ENCODE measurements at regions not wholly inside any gene's neighbourhood (a gene's known extent, or its start where the extent isn't known, plus 50 kb on each side); places are given as distances from the start of the nearest gene placed in this dataset.

DNA sequence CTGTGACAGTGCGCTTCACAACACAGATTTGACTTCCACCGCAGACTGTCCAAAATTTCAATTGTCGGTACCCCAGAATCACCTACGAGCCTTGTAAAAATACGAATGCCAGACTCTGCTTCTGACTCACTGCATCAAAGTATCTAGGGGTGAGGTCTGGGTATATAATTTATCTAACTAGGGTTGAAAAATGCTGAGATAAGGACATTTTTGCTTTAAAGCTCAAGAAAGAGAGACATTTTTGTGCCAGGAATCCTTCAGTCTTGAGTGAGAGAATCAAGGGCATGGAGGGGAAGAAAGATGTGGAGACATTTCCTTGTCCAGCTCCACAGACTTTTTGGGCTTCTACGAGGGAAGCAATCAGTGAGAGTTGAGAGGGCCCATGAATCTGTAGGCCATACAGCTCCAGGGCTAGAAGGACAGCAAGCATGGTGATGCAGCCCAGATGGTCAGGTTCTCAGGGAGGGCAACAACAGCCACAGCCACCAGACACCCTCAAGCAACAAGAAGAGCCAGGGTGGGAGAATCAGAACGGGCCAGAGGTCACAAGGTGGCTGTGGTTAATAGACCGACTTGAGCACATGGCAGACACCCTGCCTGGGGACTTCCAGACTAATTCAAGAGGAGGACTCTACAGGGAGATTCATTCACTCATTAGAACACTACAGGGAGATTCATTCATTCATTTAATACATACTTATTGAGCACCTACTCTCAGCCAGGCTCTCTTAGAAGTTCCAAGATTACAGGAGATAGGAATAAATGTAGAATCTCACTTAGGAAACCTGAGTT, 211.1 kb upstream of the PRDM1 start:
- no peak for DNase-seq (ENCODE audit: low spot score)
- no peak overlapping the region for H3K4me3 ChIP-seq (replicated peaks in 1 of 3; ENCODE audit: insufficient read depth in 1 of 3, low read depth in 2 of 3, low read length in 3 of 3)
- TF ChIP-seq ZNF20 (CRISPR knock-in tag; IDR thresholded peaks at IDR 0.05) (no peak), ZNF670 (CRISPR knock-in tag; IDR thresholded peaks at IDR 0.05; ENCODE audit: borderline replicate concordance) (no peak), HOXD1 (CRISPR knock-in tag; IDR thresholded peaks at IDR 0.05) (no peak), MAFK (conservative IDR thresholded peaks at IDR 0.05 in 1 of 2, IDR thresholded peaks at IDR 0.05 in 1 of 2; ENCODE audit: low read length in 2 of 2) (peak; percentile 29 to 77; a peak in 2 of 4 replicates), ZFP36L2 (CRISPR knock-in tag; IDR thresholded peaks at IDR 0.05) (no peak), MAFF (IDR thresholded peaks at IDR 0.05; ENCODE audit: low read depth, low read length) (peak; percentile 60)
- intact Hi-C loops (cut with micrococcal nuclease; ENCODE audit: unreplicated experiment) (no loop called here), in situ Hi-C loops (cut with HindIII; ENCODE audit: extremely low pct_ligation_motif_present, low pct_unique_long_range_greater_than_20kb) (no loop called here)
- no peaks in the 10 kb centered on the region for H3K79me2 ChIP-seq (ENCODE audit: insufficient read depth, low read length)
- ChIA-PET POLR2A (no interaction called here), CTCF (ENCODE audit: low intra/inter-chr PET ratio, low total read pairs) (no interaction called here)
- FAIRE-seq = no peak
- H3K27ac ChIP-seq (ENCODE audit: extremely low read length, insufficient read depth, low read length) = no peak overlapping the region
- no peak overlapping the region for H3K4me2 ChIP-seq (ENCODE audit: low read depth, low read length)
- no peak overlapping the region for H3K9ac ChIP-seq (ENCODE audit: insufficient read depth, low read depth, low read length)
- no TSS peak for BruUV-seq (replicated peaks)
- no peaks in the 10 kb centered on the region for H3K36me3 ChIP-seq (replicated peaks in 1 of 2; ENCODE audit: control insufficient read depth in 1 of 2, insufficient read depth in 2 of 2, low read length in 2 of 2)
- no peak overlapping the region for H2AFZ ChIP-seq (ENCODE audit: low read length)
- no peaks in the 10 kb centered on the region for H3K9me3 ChIP-seq (ENCODE audit: low read length)
- H4K20me1 ChIP-seq (ENCODE audit: insufficient read depth, low read length) = no peaks in the 10 kb centered on the region
- H3K4me1 ChIP-seq (ENCODE audit: insufficient read depth, low read length) = no peaks in the 10 kb centered on the region
- peaks cover 1 to 20% of the 10 kb centered on the region in 2 experiments; a peak in 2 of 5 replicates for H3K27me3 ChIP-seq (ENCODE audit: control insufficient read depth in 1 of 2, insufficient read depth in 2 of 2, low read length in 2 of 2)
- no peak for ATAC-seq
- 32% methylated on average over 8 of the region's 8 CpGs for WGBS (ENCODE audit: low lambda C conversion rate)

DNA sequence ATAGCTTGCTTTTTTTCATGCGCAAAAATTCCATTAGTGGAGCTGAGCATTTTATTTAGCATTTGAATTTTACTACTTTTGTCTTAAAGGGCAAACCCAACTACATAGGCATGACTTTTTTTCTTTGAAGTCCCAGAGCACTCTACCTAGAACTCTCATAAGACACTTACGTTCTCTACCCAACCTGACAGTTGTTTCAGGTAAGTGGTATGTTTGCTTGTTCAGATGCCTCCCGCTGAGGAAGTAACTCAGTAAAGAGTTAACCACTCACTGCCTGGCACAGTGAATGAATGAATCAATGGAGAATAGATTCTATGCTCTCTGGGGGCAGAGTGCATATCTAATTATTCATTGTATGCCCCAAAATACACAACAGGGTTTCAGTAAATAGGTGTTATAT, 212.3 kb upstream of the PRDM1 start:
- no peaks in the 10 kb centered on the region for H3K36me3 ChIP-seq (replicated peaks in 1 of 2; ENCODE audit: control insufficient read depth in 1 of 2, insufficient read depth in 2 of 2, low read length in 2 of 2)
- no TSS peak for BruUV-seq (replicated peaks)
- WGBS (ENCODE audit: low lambda C conversion rate) = 0% methylated on average over 3 of the region's 3 CpGs
- H2AFZ ChIP-seq (ENCODE audit: low read length) = no peak overlapping the region
- DNase-seq (ENCODE audit: low spot score) = no peak
- no peaks in the 10 kb centered on the region for H3K9me3 ChIP-seq (ENCODE audit: low read length)
- peaks cover 1 to 20% of the 10 kb centered on the region in 2 experiments; a peak in 1 of 5 replicates for H3K27me3 ChIP-seq (ENCODE audit: control insufficient read depth in 1 of 2, insufficient read depth in 2 of 2, low read length in 2 of 2)
- POLR2A ChIA-PET = no interaction called here
- no peak for FAIRE-seq
- H3K9ac ChIP-seq (ENCODE audit: insufficient read depth, low read depth, low read length) = no peak overlapping the region
- H3K4me3 ChIP-seq (replicated peaks in 1 of 3; ENCODE audit: insufficient read depth in 1 of 3, low read depth in 2 of 3, low read length in 3 of 3) = no peak overlapping the region
- no peaks in the 10 kb centered on the region for H3K79me2 ChIP-seq (ENCODE audit: insufficient read depth, low read length)
- H3K4me1 ChIP-seq (ENCODE audit: insufficient read depth, low read length) = no peaks in the 10 kb centered on the region
- H4K20me1 ChIP-seq (ENCODE audit: insufficient read depth, low read length) = no peaks in the 10 kb centered on the region
- CTCF ChIA-PET (ENCODE audit: low intra/inter-chr PET ratio, low total read pairs) = no interaction called here
- no peak overlapping the region for H3K4me2 ChIP-seq (ENCODE audit: low read depth, low read length)
- intact Hi-C loops (cut with micrococcal nuclease; ENCODE audit: unreplicated experiment) (no loop called here), in situ Hi-C loops (cut with HindIII; ENCODE audit: extremely low pct_ligation_motif_present, low pct_unique_long_range_greater_than_20kb) (no loop called here)
- H3K27ac ChIP-seq (ENCODE audit: extremely low read length, insufficient read depth, low read length) = no peak overlapping the region
- no peak for ATAC-seq
- TF ChIP-seq SRSF1 (optimal IDR thresholded peaks at IDR 0.05; ENCODE audit: low read depth, low read length) (no peak), GATAD1 (CRISPR knock-in tag; IDR thresholded peaks at IDR 0.05) (no peak), MAFK (conservative IDR thresholded peaks at IDR 0.05 in 1 of 2, IDR thresholded peaks at IDR 0.05 in 1 of 2; ENCODE audit: low read length in 2 of 2) (no peak), ESRRA (CRISPR knock-in tag; IDR thresholded peaks at IDR 0.05; ENCODE audit: low read depth) (no peak), NR2F1 (CRISPR knock-in tag; IDR thresholded peaks at IDR 0.05) (no peak), SMC3 (IDR thresholded peaks at IDR 0.05; ENCODE audit: low read length) (no peak), YY1 (IDR thresholded peaks at IDR 0.05; ENCODE audit: insufficient read depth, insufficient replicate concordance, low read depth, low read length) (no peak)
- TF ChIP-seq, protein P1, sequence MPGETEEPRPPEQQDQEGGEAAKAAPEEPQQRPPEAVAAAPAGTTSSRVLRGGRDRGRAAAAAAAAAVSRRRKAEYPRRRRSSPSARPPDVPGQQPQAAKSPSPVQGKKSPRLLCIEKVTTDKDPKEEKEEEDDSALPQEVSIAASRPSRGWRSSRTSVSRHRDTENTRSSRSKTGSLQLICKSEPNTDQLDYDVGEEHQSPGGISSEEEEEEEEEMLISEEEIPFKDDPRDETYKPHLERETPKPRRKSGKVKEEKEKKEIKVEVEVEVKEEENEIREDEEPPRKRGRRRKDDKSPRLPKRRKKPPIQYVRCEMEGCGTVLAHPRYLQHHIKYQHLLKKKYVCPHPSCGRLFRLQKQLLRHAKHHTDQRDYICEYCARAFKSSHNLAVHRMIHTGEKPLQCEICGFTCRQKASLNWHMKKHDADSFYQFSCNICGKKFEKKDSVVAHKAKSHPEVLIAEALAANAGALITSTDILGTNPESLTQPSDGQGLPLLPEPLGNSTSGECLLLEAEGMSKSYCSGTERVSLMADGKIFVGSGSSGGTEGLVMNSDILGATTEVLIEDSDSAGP (CRISPR knock-in tag; IDR thresholded peaks at IDR 0.05; ENCODE audit: borderline replicate concordance) = no peak
- TF ChIP-seq, protein P2, sequence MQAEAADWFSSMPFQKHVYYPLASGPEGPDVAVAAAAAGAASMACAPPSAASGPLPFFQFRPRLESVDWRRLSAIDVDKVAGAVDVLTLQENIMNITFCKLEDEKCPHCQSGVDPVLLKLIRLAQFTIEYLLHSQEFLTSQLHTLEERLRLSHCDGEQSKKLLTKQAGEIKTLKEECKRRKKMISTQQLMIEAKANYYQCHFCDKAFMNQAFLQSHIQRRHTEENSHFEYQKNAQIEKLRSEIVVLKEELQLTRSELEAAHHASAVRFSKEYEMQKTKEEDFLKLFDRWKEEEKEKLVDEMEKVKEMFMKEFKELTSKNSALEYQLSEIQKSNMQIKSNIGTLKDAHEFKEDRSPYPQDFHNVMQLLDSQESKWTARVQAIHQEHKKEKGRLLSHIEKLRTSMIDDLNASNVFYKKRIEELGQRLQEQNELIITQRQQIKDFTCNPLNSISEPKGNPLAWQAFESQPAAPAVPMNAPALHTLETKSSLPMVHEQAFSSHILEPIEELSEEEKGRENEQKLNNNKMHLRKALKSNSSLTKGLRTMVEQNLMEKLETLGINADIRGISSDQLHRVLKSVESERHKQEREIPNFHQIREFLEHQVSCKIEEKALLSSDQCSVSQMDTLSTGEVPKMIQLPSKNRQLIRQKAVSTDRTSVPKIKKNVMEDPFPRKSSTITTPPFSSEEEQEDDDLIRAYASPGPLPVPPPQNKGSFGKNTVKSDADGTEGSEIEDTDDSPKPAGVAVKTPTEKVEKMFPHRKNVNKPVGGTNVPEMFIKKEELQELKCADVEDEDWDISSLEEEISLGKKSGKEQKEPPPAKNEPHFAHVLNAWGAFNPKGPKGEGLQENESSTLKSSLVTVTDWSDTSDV (CRISPR knock-in tag; IDR thresholded peaks at IDR 0.05) = no peak
